SK-N-SH (cell line): ENCODE measurements at regions not wholly inside any gene's neighbourhood (a gene's known extent, or its start where the extent isn't known, plus 50 kb on each side); places are given as distances from the start of the nearest gene placed in this dataset.

Experiments used
- EP300 ChIP-seq, 2 experiments: IDR thresholded peaks; 2 replicates each; pipeline versions ENCODE4 v1.4.0 to v1.6.1; 2012; ENCODE audit warnings: borderline replicate concordance in 1 of 2, low read depth in 1 of 2, low read length in 1 of 2
- EZH2phosphoT487 ChIP-seq: fragments of 200-600 bp; sonication (generic); IDR thresholded peaks from 2 replicates; pipeline ENCODE4 v1.6.1; 2017; ENCODE audit warnings: low read depth, mixed run types, mild to moderate bottlenecking, antibody characterized with exemption, moderate library complexity, borderline replicate concordance
- GABPA ChIP-seq: IDR thresholded peaks from 2 replicates; pipeline ENCODE4 v1.4.0; 2012; ENCODE audit warnings: low read depth, mild to moderate bottlenecking
- GATA2 ChIP-seq: sonication (generic); formaldehyde crosslinking; IDR thresholded peaks from 2 replicates; pipeline ENCODE4 v1.5.0; 2020; ENCODE audit warnings: mild to moderate bottlenecking, missing genetic modification reagents
- TF ChIP-seq, protein P1 (sequence below): IDR thresholded peaks from 2 replicates; pipeline ENCODE4 v1.4.0; 2012; ENCODE audit warnings: low read depth
- TF ChIP-seq, protein P2 (sequence below): fragments of 200-600 bp; sonication (generic); IDR thresholded peaks from 2 replicates; pipeline ENCODE4 v1.6.1; 2017; ENCODE audit warnings: antibody characterized with exemption, mild to moderate bottlenecking, moderate library complexity

- TF ChIP-seq GABPA (no peak), EZH2phosphoT487 (no peak), EP300 (IDR thresholded peaks at IDR 0.05; ENCODE audit: borderline replicate concordance in 1 of 2, low read depth in 1 of 2, low read length in 1 of 2) (no peak), GATA2 (CRISPR knock-in tag) (no peak)
- TF ChIP-seq, protein P1, sequence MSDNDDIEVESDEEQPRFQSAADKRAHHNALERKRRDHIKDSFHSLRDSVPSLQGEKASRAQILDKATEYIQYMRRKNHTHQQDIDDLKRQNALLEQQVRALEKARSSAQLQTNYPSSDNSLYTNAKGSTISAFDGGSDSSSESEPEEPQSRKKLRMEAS, result no peak
- TF ChIP-seq, protein P2, sequence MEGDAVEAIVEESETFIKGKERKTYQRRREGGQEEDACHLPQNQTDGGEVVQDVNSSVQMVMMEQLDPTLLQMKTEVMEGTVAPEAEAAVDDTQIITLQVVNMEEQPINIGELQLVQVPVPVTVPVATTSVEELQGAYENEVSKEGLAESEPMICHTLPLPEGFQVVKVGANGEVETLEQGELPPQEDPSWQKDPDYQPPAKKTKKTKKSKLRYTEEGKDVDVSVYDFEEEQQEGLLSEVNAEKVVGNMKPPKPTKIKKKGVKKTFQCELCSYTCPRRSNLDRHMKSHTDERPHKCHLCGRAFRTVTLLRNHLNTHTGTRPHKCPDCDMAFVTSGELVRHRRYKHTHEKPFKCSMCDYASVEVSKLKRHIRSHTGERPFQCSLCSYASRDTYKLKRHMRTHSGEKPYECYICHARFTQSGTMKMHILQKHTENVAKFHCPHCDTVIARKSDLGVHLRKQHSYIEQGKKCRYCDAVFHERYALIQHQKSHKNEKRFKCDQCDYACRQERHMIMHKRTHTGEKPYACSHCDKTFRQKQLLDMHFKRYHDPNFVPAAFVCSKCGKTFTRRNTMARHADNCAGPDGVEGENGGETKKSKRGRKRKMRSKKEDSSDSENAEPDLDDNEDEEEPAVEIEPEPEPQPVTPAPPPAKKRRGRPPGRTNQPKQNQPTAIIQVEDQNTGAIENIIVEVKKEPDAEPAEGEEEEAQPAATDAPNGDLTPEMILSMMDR, result no peak
These were observed 112.0 kb upstream of the PDGFD start for GRCh38 chr11:104275992-104276391.
